Adipose tissue (tissue), 3 donors: ENCODE measurements at regions not wholly inside any gene's neighbourhood (a gene's known extent, or its start where the extent isn't known, plus 50 kb on each side); places are given as distances from the start of the nearest gene placed in this dataset.

Source experiments
- H3K27ac ChIP-seq: one replicate; pipeline ENCODE4 v1.5.1; 2013; ENCODE audit warnings: low read depth, low read length
- WGBS, 3 donors: extraction: QIAGEN DNeasy Blood & Tissue Kit; methylation state at CpG; one replicate each; pipeline ENCODE4 v1.1.7; 2013; 5-methylcytosine and 5-hydroxymethylcytosine counted together
- donor health status: healthy with polysubstance abuse.
- donor health status: Bipolar disorder and iron deficiency.
- donor health status: healthy.

DNA sequence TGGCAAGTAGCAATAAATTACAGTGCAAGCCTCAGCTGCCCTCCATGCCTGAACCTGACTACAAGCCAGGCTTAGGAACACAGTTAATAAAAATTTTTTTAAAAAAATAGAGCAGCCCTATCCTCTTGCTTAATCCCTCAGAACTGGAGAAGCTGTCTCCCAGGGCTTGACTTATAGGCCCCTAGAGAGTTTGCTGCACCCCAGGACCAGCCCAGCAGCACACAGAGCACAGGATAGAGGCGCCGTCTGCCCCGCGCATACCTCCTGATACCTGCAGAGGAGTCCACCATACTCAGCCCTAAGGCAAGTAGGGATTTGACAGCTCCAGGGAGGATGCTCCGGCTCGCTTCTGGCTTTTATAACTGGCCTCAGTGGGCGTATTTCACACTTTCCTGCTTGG lies 548.6 kb upstream of the RAB6C start:
- WGBS, 3 donors, result 72 to 76% (median 76%) methylated on average over 7 of the region's 7 CpGs
- no peak overlapping the region for H3K27ac ChIP-seq

GRCh38 chr2:129431881-129432280 lies 547.6 kb upstream of the RAB6C start:
- 79 to 87% (median 87%) methylated on average over 7 of the region's 7 CpGs for WGBS, 3 donors
- H3K27ac ChIP-seq, result no peak overlapping the region

- H3K27ac ChIP-seq, result no peak overlapping the region
- WGBS, 3 donors, result 56 to 68% (median 68%) methylated on average over 5 of the region's 5 CpGs
Observed at GRCh38 chr2:129436809-129437208, 542.7 kb upstream of the RAB6C start.

DNA sequence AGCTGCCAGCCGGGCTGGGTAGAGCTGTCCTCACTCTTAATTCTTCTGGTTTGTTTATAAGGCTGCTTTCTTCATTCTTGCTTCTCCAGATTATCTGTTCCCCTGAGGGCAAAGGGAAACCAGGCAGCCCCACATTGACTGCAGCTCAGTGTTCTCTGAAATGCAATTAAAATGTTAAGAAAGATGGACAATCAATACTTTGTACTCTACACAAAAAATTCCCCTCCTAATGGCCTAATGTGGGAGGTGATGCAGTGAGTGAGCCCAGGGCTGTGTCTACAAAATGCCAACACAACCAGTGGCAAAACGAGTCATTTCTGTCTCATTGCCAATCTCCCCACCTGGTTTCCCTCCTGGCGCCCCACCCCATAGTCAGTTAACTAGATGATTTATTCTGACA lies 541.7 kb upstream of the RAB6C start:
- no peak overlapping the region for H3K27ac ChIP-seq
- WGBS, 3 donors, result 40 to 69% (median 68%) methylated on average over 3 of the region's 3 CpGs

DNA sequence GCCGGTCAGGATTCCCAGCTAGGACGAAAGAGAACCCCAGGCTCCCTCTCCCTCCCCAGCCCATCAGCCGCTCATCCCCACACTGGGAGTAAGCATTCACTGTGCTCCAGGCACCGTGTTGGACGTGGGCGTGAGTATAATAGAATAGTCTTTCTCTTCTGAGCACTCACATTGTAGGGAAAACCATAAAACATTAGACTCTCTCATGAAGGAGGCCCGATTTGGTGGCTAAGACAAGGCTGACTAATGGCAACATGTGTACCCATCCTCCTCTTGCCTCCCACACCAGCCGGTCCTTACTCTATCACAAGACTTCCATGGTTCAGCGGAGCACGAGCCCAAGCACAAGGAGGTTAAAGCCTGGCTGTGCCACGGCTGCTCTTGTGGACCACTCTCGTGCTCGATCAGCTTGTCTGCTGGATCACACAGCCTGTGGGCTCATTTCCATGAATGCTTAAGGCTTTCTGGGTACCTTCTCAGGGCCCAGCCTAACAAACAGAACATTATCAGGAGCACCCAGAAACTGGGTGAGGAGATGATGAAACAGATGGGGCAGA lies 540.9 kb upstream of the RAB6C start:
- no peak overlapping the region for H3K27ac ChIP-seq
- WGBS, 3 donors, result 83 to 85% (median 84%) methylated on average over 13 of the region's 13 CpGs

GRCh38 chr2:129439406-129440302 lies 539.8 kb upstream of the RAB6C start:
- H3K27ac ChIP-seq, result no peak overlapping the region
- 74 to 79% (median 76%) methylated on average over 13 of the region's 13 CpGs for WGBS, 3 donors

DNA sequence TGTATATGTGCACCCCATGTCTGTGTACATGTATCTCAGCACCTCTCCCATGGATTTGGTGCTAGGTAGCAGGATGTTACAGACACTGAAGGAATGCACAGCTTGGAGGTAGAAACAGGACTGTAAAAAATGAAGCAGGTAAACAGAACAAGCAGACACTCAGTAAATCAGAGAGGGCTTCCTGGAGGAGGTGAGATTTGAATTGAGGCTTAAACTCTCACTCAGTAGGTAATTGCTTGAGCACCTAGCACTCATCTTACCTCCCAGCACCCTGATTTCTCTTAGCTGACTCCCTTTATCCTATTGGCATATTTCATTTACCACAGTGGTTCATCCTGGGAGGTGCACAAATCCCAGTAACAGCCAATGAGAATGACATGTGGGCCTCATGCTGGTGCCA lies 537.9 kb upstream of the RAB6C start:
- H3K27ac ChIP-seq, result no peak overlapping the region

- H3K27ac ChIP-seq, result no peak overlapping the region
- 71 to 75% (median 72%) methylated on average over 5 of the region's 5 CpGs for WGBS, 3 donors
Observed at GRCh38 chr2:129443235-129443864, 536.1 kb upstream of the RAB6C start.

DNA sequence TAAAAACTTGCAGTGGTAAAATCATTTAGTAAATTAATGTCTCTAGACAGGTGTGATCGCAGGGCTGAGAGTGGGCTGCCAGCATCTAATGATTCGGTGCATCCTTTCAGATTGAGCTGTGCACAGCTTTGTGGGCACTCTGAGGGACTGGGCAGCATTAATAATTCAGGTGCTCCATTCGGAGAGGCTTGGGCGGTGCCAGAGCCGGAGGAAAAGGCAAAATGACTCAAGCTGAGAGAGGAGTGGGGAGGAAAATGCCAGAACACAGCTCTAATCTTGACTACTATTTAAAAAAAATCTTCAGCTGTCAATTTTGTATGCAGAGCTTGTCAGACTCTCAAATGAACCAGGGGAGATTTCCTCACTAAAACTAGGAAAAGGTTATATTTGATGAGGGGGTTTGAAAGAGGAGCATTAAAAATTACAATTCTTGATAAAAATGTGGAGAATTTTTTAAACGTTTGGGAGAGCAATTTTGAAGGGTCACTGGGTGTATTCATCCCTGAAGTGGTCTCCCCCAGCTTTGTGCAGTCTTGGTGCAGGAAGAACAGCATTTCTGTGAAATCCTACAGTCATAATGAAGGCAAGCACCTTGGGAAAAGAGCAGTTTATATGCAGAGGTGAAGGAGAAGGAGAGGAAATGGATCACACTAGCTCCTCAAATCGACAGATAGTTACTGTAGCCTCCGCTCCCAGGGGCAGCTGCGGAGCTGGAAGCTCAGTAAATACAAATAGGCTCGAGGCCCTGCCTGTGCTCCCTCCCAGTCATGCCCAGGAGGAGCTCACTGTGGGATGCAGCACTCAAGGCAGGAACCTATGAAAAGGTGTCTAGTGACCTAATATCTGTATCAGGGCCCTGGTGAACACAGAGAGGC lies 535.4 kb upstream of the RAB6C start:
- H3K27ac ChIP-seq, result no peak overlapping the region
- WGBS, 3 donors, result 61 to 67% (median 64%) methylated on average over 10 of the region's 10 CpGs

GRCh38 chr2:129444751-129445150 lies 534.7 kb upstream of the RAB6C start:
- 81 to 93% (median 87%) methylated on average over 6 of the region's 6 CpGs for WGBS, 3 donors

DNA sequence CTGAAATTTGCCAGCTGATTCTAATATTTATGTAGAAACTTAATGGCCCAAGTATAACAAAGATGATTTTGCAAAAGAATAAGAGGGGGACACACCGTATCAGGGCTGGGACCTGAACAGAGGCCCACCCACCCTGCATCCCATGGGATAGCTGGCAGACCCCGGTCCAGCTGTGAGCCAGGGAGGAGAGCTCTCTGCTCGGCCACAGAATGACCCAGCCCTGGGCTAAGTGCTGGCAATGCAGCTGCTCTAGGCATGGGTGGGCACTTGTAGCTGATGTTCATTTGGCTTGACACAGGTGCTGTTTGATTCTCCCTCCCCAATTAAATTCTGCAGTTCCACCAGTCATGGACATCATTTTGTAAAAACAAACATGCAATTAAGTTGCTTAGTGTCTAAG lies 522.8 kb upstream of the RAB6C start:
- 49 to 68% (median 52%) methylated on average over 3 of the region's 3 CpGs for WGBS, 3 donors
- no peak overlapping the region for H3K27ac ChIP-seq

More at GRCh38 chr2:129444751-129445150, 534.7 kb upstream of the RAB6C start:
- H3K27ac ChIP-seq, result no peak overlapping the region

- H3K27ac ChIP-seq, result no peak overlapping the region
- 67 to 82% (median 82%) methylated on average over 5 of the region's 5 CpGs for WGBS, 3 donors
Observed at GRCh38 chr2:129457277-129457818, 522.1 kb upstream of the RAB6C start.

DNA sequence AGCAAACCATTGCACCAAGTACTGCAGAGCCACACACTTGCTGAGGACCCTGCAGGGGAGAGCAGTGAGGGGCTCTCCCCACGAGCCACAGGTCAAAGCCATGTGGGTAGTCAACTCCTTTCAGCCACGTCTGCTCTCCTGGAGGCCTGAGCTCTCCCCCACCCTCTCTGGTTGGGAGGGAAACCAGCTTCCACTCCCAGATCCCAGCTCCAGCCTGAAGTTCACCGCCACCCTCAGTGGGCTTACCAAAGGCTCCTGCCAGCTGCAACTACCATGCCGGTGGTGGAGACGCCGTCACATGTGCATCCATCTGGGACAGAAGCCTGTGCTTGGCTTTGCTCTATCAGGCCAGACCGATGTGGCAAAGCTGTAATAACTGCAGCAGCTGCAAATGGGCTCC lies 521.5 kb upstream of the RAB6C start:
- no peak overlapping the region for H3K27ac ChIP-seq
- WGBS, 3 donors, result 80 to 90% (median 84%) methylated on average over 7 of the region's 7 CpGs

DNA sequence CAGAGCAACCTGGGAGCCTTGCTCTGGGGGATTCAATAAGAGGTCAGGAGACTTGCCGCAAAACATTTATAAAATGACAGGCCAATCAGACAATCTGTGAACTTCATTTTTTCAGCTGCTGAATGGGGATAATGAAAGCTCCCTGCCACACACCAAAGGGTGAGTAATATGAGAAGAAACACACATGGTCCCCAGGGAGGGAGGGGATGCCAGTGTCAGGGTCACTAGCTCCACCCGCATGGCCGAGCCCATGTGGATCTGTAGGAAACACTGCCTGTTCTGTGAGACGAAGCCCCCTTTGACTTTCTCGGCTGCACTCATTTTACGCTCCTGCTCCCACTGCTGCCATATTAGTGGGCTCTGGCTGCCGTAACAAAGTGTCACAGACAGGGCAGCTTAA lies 521.0 kb upstream of the RAB6C start:
- WGBS, 3 donors, result 66 to 84% (median 83%) methylated on average over 7 of the region's 7 CpGs
- no peak overlapping the region for H3K27ac ChIP-seq

DNA sequence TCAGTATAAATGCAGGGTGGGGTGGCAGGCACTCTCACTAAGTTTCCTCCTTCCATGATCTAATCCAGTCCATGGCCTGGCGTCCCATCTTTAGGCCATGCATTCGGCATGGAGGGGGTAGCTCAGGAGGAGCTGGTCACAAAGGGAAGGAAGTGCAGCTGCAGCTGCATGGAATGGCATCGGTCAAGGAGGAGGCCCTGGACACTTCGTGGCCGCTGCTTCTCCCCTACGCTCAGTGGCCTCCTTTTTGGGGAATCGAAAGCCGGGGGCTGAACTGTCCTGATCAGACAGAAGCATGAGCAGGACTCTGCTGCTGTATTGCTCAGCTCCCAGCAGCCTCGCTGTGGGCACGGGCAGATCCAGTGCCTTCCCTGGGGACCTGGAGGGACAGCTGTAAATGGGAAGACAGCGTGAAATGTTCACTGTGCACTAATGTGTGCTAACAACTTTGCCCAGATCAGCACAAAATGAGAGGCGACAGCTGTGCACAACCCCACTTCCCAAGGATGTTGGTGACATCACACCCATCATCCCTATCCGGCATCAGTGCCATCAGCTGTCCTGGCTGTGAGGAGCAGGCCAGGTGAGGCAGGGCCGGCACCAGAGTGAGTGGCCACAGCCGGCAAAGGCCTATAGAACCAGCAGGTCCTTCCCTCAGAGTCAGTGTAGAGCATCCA lies 520.1 kb upstream of the RAB6C start:
- H3K27ac ChIP-seq, result no peak overlapping the region
- WGBS, 3 donors, result 83 to 85% (median 85%) methylated on average over 15 of the region's 15 CpGs

GRCh38 chr2:129459881-129460280 lies 519.6 kb upstream of the RAB6C start:
- no peak overlapping the region for H3K27ac ChIP-seq
- 92% methylated on average over 7 of the region's 7 CpGs for WGBS, 3 donors

DNA sequence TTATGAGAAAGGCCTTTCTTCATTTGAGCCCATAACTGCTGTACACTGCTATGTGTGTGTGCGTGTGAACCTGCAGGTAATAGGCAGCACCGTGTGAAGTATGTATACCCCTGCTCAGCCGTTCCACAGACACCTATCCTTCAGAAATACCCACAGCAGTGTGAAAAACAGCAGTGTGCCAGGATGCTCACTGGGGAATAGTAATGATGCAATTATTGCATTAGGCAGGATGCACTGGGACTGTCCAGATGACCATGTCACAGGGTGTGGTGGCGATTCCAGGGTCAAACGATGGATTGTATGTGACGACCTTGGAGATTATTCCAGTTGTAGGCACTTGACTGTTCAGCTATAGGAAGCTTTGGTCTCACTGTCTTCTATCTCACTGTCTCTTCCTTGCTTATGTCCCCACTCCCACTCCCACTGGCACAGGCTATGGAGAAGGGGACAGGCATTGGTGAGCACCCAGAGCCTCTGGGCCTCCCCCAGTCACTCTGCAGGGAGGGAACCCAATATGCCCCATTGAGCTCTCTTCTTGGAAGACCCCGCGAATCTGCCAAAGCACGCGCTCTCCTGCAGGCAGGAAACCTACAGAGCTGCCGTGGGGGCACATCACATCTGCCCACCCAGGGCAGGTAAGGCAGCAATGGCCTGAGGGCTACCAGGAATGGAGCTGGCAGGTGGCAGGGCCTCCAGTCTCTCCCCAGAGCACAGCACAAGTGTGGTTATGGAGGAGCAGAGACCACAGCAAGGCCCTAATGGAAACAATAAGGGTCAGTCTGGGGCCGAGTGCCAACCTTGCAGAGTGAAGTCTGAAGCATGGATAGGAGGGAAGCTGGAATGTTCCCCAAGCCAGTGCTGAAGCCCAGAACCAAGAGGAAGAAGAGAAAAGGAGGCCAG lies 518.9 kb upstream of the RAB6C start:
- H3K27ac ChIP-seq, result no peak overlapping the region
- WGBS, 3 donors, result 70 to 86% (median 84%) methylated on average over 12 of the region's 12 CpGs
